B cell (primary cell): ENCODE measurements at regions not wholly inside any gene's neighbourhood (a gene's known extent, or its start where the extent isn't known, plus 50 kb on each side); places are given as distances from the start of the nearest gene placed in this dataset.

Source experiments
- CTCF ChIP-seq: fragments of 200-600 bp; IDR thresholded peaks from one replicate; pipeline ENCODE4 v1.8.0; 2022; ENCODE audit warnings: antibody characterized with exemption, mild to moderate bottlenecking
- EZH2 ChIP-seq: IDR thresholded peaks from 2 replicates; pipeline ENCODE4 v1.6.1; 2012; ENCODE audit warnings: borderline replicate concordance, low read depth, mild to moderate bottlenecking, moderate library complexity, low read length; ENCODE audit not compliant: insufficient read depth, poor library complexity, severe bottlenecking

DNA sequence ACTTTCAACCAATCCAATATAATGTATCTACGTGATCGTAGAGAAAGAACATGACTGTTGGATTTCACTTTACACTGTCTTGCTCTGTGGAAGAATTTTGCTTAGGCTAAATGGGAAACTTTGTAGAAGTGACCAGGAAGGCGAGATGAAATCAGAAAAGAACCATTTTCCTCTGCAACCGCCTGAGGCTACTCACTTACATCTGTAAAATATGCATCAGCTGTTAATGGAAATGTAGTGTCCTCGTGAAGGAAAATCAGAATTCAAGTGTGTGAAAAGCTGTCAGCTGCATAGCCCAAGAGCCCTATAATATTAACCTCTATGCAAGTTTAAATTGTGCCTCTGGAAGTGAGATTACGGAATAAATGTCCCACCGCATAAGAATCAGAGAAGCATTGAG, 277.9 kb downstream of the C6orf118 start:
- no peak for TF ChIP-seq CTCF
- no peak for TF ChIP-seq EZH2
